GM19324 (cell line): ENCODE measurements at regions not wholly inside any gene's neighbourhood (a gene's known extent, or its start where the extent isn't known, plus 50 kb on each side); places are given as distances from the start of the nearest gene placed in this dataset.
"Not testable (repeated sequence)": the region's sequence is repeated elsewhere in the genome, so short reads cannot be mapped to it uniquely, and the experiment has no call there.

Source experiments
- ATAC-seq: cut with Tn5 transposase; IDR thresholded peaks from one replicate; pipeline ENCODE4 v1.9.1; 2021; ENCODE audit warnings: mild to moderate bottlenecking, moderate library complexity; ENCODE audit not compliant: unreplicated experiment, low FRiP score

GRCh38 chr10:121312587-121312986 is 285.7 kb downstream of the FGFR2 start:
- no peak for ATAC-seq

DNA sequence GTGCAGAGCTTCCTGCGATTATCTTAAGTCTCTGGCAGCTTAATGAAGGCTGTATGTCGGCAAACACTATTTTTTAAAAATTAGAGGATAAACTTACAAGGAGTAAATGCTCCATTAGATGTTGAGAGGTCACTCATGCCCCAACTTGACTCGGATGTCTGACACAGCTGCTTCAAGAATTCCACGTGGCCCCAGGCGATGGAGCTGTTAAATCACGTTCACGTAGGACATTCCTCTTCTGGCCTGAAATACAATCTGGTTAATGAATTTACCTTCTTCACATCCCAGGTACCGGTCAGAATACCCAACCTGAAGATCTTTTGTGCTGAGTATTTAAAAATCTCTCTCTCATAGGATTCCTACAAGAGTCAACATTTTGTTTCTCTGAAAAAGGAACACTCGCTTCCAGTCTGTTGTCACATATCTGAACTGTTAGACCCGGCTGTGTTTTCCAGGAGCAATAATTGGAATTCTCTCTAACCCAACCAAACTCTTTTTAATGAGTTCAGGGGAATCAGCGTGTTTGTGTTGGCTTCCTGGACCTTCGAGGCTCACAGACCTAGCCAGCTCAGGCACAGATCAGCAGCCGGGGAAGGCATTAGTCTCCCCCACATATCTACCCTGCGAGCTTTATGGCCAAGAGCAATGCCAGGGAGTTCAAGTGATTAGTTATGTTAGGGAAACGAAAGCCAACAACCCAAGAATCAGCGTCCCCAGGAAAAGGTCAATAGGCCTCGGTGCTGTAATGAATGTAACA is 284.9 kb downstream of the FGFR2 start:
- no peak for ATAC-seq

GRCh38 chr10:121316432-121316831 is 281.8 kb downstream of the FGFR2 start:
- no peak for ATAC-seq

DNA sequence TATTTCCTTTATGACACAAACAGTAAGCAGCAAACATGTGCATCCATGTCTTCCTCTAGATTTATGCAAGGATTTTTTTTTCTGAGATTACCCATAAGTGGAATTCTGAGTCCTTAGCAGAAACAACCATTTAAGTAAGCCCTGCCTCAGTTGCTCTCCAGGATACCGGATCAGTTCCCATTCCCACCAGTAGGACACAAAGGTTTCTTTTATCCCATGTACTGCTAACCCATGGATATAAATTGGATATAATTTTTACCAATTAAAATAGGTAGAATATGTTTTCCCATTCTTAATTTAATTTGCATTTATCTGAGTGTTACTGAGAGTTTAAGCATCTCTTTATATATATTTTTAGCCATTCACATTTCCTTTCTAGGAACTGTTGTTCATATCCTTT is 280.9 kb downstream of the FGFR2 start:
- ATAC-seq = no peak

- no peak for ATAC-seq
Measured at GRCh38 chr10:121322046-121322445, 276.2 kb downstream of the FGFR2 start.

- no peak for ATAC-seq
Measured at GRCh38 chr10:121322776-121323175, 275.5 kb downstream of the FGFR2 start.

DNA sequence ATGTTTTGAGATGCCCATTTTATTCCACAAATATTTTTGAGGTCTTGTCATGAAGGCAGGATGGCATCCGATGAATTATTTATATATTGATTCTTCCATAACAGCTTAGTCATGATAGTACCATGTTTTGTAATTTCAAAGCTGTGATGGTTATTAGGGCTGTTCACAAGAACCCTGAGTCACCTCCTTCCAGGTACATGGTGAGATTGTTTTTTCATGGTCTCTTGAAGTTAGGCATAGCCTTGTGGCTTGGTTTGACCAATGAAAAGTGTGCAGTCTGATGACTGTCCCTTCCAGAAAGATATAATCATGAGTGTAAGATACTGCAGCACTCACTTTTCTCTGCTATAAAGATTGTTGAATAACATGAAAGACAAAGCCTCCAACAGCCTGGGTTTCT is 274.8 kb downstream of the FGFR2 start:
- ATAC-seq = no peak

GRCh38 chr10:121324678-121325213 is 273.5 kb downstream of the FGFR2 start:
- ATAC-seq = no peak

DNA sequence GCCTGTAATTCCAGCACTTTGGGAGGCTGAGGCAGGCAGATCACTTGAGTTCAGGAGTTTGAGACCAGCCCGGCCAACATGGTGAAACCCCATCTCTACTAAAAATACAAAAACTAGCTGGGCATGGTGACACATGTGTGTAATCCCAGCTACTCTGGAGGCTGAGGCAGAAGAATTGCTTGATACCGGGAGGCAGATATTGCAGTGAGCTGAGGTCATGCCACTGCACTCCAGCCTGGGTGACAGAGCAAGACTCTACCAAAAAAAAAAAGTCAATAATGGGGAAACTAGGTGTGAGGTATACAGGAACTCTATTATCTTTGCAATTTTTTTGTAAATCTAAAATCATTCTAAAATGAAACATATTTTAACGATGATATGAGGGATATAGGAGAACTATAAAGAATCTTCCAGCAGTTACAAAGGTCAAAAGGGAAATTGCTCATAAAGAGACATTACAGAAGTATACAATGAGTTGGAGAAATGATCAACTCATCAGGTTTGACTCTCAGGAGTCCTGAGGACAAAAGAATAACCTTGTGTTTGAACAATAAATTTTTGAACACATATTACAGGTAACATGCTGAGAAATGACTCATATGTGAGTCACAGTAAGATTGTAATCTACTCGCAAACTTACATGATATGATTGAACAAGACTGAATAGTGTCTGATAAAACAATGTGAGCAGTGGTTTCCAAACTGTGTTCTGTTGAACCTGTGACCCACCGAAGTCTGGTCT is 272.6 kb downstream of the FGFR2 start:
- no peak for ATAC-seq

- ATAC-seq = no peak
Measured at GRCh38 chr10:121326905-121327304, 271.3 kb downstream of the FGFR2 start.

DNA sequence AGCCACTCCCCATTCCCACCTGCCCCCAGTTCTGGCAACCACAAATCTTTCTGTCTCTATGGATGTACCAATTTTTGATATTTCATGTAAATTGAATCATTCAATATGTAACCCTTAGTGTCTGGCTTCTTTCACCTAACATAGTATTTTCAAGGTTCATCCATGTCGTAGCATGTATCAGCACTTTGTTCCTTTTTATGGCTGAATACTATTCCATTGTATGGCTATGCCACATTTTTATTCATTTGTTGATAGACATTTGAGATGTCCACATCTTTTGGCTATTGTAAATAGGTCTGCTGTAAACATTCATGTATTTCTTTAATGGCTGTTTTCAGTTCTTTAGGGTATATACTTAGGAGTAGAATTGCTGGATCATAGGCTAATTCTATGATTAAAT is 270.5 kb downstream of the FGFR2 start:
- ATAC-seq = no peak

DNA sequence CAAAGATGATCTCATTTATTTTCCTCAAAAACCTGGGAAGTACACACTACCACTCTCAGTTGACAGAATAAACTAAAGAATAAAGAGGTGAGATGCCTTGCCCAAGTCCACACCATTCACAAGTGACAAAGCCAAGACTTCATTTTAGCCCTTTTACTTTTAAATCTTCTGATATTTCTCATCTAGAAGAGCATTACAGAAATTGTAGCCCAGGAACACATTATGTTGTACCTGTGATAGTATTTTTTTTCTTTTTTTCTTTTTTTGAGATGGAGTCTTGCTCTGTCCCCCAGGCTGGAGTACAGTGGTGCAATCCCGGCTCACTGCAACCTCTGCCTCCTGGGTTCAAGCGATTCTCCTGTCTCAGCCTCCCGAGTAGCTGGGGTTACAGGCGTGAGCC is 268.6 kb downstream of the FGFR2 start:
- ATAC-seq = not testable (repeated sequence)

- ATAC-seq = no peak
Measured at GRCh38 chr10:121330563-121330962, 267.7 kb downstream of the FGFR2 start.

DNA sequence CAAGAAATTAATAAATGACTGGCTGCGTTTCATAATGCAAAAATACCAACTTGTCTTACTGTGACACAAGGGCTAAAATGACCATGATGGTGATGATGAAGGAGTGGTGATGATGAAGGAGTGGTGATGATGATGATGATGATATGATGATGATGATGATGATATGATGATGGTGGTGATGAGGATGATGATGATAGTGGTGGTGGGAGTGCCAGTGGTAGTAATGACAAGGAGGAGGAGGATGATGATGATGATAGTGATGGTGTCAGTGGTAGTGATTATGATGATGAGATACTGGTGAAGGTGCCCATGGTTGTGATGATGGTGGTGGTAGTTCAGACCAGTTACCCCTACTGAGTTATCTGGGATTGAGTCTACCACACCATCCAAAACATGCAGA is 265.9 kb downstream of the FGFR2 start:
- ATAC-seq = no peak

DNA sequence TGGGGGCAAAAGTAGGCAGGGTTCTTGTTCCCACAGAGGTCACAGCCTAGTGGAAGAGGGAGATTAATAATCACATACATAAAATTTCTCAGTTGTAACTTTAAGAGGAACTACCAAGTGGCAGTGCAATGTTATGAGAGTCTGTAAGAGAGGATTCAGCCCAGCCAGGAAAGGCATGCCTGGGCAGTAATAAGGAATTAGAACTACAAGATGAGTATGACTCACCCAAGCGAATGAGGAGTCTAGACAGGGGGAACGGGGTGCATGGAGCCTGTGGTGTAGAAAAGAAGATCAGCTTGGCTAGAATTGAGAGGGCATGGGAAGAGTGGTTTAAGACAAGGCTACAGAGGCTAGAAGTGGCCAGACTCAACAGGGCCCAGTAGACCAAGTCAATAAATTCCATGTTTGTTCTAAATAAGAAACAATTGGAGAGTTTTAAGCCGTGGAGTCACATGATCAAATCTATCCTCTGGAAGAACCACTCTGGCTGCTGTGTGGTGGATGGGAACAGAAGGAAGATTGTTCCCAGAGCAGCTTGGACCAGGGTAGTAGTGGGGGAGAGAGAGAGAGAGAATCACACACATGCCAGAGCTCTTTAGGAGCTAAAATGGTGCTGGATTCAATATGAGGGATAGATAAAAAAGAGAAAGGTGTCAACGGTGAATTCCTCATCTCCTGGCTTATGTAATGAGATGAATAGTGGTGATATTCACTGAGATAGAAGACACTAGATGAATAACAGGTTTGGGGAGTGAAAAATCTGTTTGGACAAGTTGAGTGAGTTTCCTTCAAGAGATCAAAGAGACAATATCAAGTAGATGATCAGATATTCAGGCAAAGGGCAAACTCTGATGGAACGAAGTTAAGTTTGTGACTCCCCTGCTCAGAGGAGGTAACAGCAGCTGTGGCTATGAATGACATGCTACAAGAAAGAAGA is 265.1 kb downstream of the FGFR2 start:
- no peak for ATAC-seq

- ATAC-seq = no peak
Measured at GRCh38 chr10:121335386-121335925, 262.8 kb downstream of the FGFR2 start.

GRCh38 chr10:121337427-121337826 is 260.8 kb downstream of the FGFR2 start:
- ATAC-seq = no peak

GRCh38 chr10:121338206-121338980 is 259.9 kb downstream of the FGFR2 start:
- no peak for ATAC-seq

DNA sequence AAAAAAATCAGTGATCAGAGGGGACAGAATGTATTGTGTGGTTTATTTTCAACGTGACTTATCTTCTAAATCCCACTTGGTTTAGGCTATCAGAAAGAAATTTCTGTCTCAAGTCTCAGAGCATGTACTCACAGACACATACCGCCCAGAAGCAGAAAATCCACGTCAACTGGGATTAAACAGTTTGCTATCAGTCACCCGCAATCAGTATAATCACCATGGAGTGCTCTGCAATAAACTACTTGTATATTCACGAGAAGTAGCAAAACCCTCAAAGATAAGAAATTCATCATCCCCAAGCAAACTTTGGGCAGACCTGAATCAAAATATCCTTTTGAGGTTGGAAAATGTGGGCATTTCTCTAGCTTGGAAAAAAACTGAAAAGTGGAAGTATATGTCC is 259.1 kb downstream of the FGFR2 start:
- no peak for ATAC-seq
